Neutrophil (primary cell): ENCODE measurements at regions not wholly inside any gene's neighbourhood (a gene's known extent, or its start where the extent isn't known, plus 50 kb on each side); places are given as distances from the start of the nearest gene placed in this dataset.
"Not testable (repeated sequence)": the region's sequence is repeated elsewhere in the genome, so short reads cannot be mapped to it uniquely, and the experiment has no call there.

Source experiments
- H3K27ac ChIP-seq: fragments of 200-600 bp; sonication (generic); 2 replicates; pipeline ENCODE4 v1.5.1; 2016; ENCODE audit warnings: mild to moderate bottlenecking, moderate library complexity
- H3K27me3 ChIP-seq: fragments of 200-600 bp; sonication (generic); 2 replicates; pipeline ENCODE4 v1.6.0; 2016; ENCODE audit warnings: mild to moderate bottlenecking
- H3K36me3 ChIP-seq: fragments of 200-600 bp; sonication (generic); 2 replicates; pipeline ENCODE4 v1.5.1; 2017
- H3K4me1 ChIP-seq, 2 experiments: fragments of 200-600 bp in 1 of 2; sonication (generic) in 1 of 2; 1 replicate in 1 of 2; 2 replicates in 1 of 2; pipeline versions ENCODE4 v1.5.1 to v1.6.1; 2013 to 2016; ENCODE audit warnings: low read depth in 1 of 2, low read length in 1 of 2, mild to moderate bottlenecking in 1 of 2, moderate library complexity in 1 of 2; ENCODE audit not compliant: control insufficient read depth in 1 of 2, insufficient read depth in 1 of 2
- H3K4me3 ChIP-seq, 2 experiments: fragments of 200-600 bp in 1 of 2; sonication (generic) in 1 of 2; 1 replicate in 1 of 2; 2 replicates in 1 of 2; pipeline ENCODE4 v1.5.1; 2013 to 2016; ENCODE audit warnings: low read depth in 1 of 2, low read length in 1 of 2, mild to moderate bottlenecking in 1 of 2, moderate library complexity in 1 of 2
- H3K9me3 ChIP-seq: fragments of 200-600 bp; sonication (generic); 2 replicates; pipeline ENCODE4 v1.5.1; 2016
- CTCF ChIP-seq: fragments of 200-600 bp; sonication (generic); IDR thresholded peaks from 2 replicates; pipeline ENCODE4 v1.5.1; 2016; ENCODE audit warnings: antibody characterized with exemption

GRCh38 chr11:80722629-80723028 lies 1281.8 kb upstream of the TENM4 start:
- no peak for TF ChIP-seq CTCF
- Histone ChIP-seq H3K4me1 (no peaks in the 10 kb centered on the region), H3K9me3 (no peaks in the 10 kb centered on the region), H3K4me3 (no peak overlapping the region), H3K27me3 (no peaks in the 10 kb centered on the region), H3K27ac (no peak overlapping the region), H3K36me3 (no peaks in the 10 kb centered on the region)

- Histone ChIP-seq H3K9me3 (no peaks in the 10 kb centered on the region), H3K27ac (no peak overlapping the region), H3K36me3 (no peaks in the 10 kb centered on the region), H3K27me3 (no peaks in the 10 kb centered on the region), H3K4me1 (no peaks in the 10 kb centered on the region), H3K4me3 (no peak overlapping the region)
- TF ChIP-seq CTCF, result no peak
Measured at GRCh38 chr11:80720295-80720694, 1279.5 kb upstream of the TENM4 start.

GRCh38 chr11:80719292-80719646 lies 1278.4 kb upstream of the TENM4 start:
- no peaks in the 10 kb centered on the region for H3K27me3 ChIP-seq
- no peaks in the 10 kb centered on the region for H3K36me3 ChIP-seq
- TF ChIP-seq CTCF, result no peak
- H3K27ac ChIP-seq, result no peak overlapping the region
- no peaks in the 10 kb centered on the region for H3K4me1 ChIP-seq
- H3K9me3 ChIP-seq, result no peaks in the 10 kb centered on the region
- H3K4me3 ChIP-seq, result no peak overlapping the region

GRCh38 chr11:80718611-80719291 lies 1277.9 kb upstream of the TENM4 start:
- TF ChIP-seq CTCF, result no peak
- no peaks in the 10 kb centered on the region for H3K9me3 ChIP-seq
- H3K4me1 ChIP-seq, result no peaks in the 10 kb centered on the region
- H3K27ac ChIP-seq, result no peak overlapping the region
- no peaks in the 10 kb centered on the region for H3K36me3 ChIP-seq
- H3K27me3 ChIP-seq, result no peaks in the 10 kb centered on the region
- H3K4me3 ChIP-seq, result no peak overlapping the region

- Histone ChIP-seq H3K9me3 (no peaks in the 10 kb centered on the region), H3K27ac (no peak overlapping the region), H3K4me1 (no peaks in the 10 kb centered on the region), H3K4me3 (no peak overlapping the region), H3K27me3 (no peaks in the 10 kb centered on the region), H3K36me3 (no peaks in the 10 kb centered on the region)
- TF ChIP-seq CTCF, result no peak
Measured at GRCh38 chr11:80702264-80702663, 1261.4 kb upstream of the TENM4 start.

- TF ChIP-seq CTCF, result no peak
- Histone ChIP-seq H3K27me3 (no peaks in the 10 kb centered on the region), H3K4me3 (no peak overlapping the region), H3K4me1 (no peaks in the 10 kb centered on the region), H3K9me3 (no peaks in the 10 kb centered on the region), H3K27ac (no peak overlapping the region), H3K36me3 (no peaks in the 10 kb centered on the region)
Measured at GRCh38 chr11:80700386-80700785, 1259.6 kb upstream of the TENM4 start.

- not testable (repeated sequence) for H3K27me3 ChIP-seq, H3K27ac ChIP-seq, H3K4me1 ChIP-seq, H3K4me3 ChIP-seq, H3K36me3 ChIP-seq, H3K9me3 ChIP-seq
Measured at GRCh38 chr11:80699406-80700177, 1258.8 kb upstream of the TENM4 start.
